ENCODE measurements at regions not wholly inside any gene's neighbourhood (a gene's known extent, or its start where the extent isn't known, plus 50 kb on each side); places are given as distances from the start of the nearest gene placed in this dataset.

DNA sequence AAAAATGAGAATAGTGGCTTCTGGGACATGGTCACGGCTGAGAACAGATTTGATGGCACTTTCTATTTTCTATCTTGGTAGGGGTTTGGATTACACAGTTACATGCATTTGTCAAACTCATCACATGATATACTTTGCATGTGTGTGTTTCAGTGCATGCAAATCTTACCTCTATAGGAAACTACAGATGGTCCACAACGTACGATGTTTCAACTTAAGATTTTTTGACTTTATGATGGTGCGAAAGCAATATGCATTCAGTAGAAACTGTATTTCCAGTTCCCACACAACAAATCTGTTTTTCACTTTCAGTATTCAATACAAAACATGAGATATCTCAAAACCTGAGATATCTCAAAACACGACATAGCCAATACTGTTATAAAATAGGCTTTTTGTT is 231.8 kb upstream of the SPTLC3 start:
- Histone ChIP-seq H3K4me1 (no peaks in the 10 kb centered on the region), H3K27ac (no peak overlapping the region), H3K4me3 (no peak overlapping the region), H3K9me3 (peaks cover 0 to 4% (median 0%) of the 10 kb centered on the region in 4 donors), H3K27me3 (no peaks in the 10 kb centered on the region), H3K36me3 (no peaks in the 10 kb centered on the region)
- TF ChIP-seq POLR2A (IDR thresholded peaks at IDR 0.05) (no peak), EP300 (IDR thresholded peaks at IDR 0.05) (no peak)
- TF ChIP-seq, protein P1, sequence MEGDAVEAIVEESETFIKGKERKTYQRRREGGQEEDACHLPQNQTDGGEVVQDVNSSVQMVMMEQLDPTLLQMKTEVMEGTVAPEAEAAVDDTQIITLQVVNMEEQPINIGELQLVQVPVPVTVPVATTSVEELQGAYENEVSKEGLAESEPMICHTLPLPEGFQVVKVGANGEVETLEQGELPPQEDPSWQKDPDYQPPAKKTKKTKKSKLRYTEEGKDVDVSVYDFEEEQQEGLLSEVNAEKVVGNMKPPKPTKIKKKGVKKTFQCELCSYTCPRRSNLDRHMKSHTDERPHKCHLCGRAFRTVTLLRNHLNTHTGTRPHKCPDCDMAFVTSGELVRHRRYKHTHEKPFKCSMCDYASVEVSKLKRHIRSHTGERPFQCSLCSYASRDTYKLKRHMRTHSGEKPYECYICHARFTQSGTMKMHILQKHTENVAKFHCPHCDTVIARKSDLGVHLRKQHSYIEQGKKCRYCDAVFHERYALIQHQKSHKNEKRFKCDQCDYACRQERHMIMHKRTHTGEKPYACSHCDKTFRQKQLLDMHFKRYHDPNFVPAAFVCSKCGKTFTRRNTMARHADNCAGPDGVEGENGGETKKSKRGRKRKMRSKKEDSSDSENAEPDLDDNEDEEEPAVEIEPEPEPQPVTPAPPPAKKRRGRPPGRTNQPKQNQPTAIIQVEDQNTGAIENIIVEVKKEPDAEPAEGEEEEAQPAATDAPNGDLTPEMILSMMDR (IDR thresholded peaks at IDR 0.05), result no peak
- no peak for DNase-seq (ENCODE audit: low spot score in 2 of 2)
- WGBS, 2 donors, result 93 to 95% methylated on average over 5 of the region's 5 CpGs

DNA sequence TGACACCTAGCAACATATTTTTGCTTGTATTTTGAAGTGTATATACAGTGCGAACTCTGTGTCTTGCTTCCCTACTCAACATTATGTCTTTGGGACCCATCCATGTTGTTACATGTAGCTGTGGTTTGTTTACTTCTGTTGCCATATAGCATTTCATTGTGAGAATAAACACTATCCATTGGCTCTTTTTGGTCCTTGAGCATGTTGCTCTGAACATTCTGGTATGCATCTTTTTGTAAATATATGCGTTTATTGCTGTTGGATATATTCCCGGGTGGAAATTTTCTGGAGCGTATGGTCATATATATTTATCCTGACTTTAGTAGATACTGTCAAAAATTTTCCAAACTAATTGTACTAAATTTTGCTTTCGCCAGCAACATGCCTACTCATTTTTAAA is 222.5 kb upstream of the SPTLC3 start:
- Histone ChIP-seq H3K27ac (no peak overlapping the region), H3K9me3 (peaks cover 0 to 5% (median 0%) of the 10 kb centered on the region in 4 donors), H3K36me3 (no peaks in the 10 kb centered on the region), H3K27me3 (no peaks in the 10 kb centered on the region), H3K4me3 (no peak overlapping the region), H3K4me1 (no peaks in the 10 kb centered on the region)
- TF ChIP-seq, protein P1 (IDR thresholded peaks at IDR 0.05), result no peak
- TF ChIP-seq EP300 (IDR thresholded peaks at IDR 0.05) (no peak), POLR2A (IDR thresholded peaks at IDR 0.05) (no peak)
- DNase-seq (ENCODE audit: low spot score in 2 of 2), result no peak
- WGBS, 2 donors, result 80 to 92% methylated on average over 5 of the region's 5 CpGs

DNA sequence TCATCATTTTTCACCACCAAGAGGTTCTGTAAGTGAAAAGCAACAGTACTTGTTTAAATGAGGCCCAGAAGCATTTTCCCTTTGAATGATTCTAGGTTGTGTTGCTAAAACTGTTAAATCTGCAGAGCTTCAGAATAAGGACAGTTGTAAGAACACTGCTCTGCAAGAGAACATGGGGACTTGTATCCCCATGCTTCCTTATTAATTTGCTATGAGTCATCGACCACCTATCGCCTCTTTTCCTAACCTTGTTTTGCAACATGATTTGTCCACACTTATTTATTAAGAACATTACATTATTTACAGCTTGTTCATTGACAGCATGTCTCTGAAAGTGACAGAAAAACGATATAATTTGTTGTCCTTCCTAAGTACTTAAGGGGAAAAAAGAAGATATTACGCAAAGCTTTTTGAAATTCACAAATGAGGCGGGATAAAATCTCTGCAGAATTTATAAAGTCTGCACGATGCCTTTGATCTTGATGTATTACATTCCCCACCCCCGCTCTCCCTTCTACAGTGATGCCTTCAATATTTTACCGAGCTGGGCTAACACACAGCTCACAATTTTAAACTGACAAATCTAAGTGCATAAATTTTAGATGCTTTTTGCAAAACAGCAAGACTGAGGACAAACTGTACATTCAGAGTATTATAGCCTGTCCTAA is 220.0 kb upstream of the SPTLC3 start:
- TF ChIP-seq POLR2A (IDR thresholded peaks at IDR 0.05) (no peak), EP300 (IDR thresholded peaks at IDR 0.05) (no peak)
- TF ChIP-seq, protein P1 (IDR thresholded peaks at IDR 0.05), result no peak
- WGBS, 2 donors, result 76 to 80% methylated on average over 8 of the region's 8 CpGs
- H3K27ac ChIP-seq, result no peak overlapping the region
- no peak overlapping the region for H3K4me3 ChIP-seq
- H3K27me3 ChIP-seq, result no peaks in the 10 kb centered on the region
- H3K36me3 ChIP-seq, result no peaks in the 10 kb centered on the region
- no peak for DNase-seq (ENCODE audit: low spot score in 2 of 2)
- H3K9me3 ChIP-seq, result no peaks in the 10 kb centered on the region
- H3K4me1 ChIP-seq, result no peaks in the 10 kb centered on the region

DNA sequence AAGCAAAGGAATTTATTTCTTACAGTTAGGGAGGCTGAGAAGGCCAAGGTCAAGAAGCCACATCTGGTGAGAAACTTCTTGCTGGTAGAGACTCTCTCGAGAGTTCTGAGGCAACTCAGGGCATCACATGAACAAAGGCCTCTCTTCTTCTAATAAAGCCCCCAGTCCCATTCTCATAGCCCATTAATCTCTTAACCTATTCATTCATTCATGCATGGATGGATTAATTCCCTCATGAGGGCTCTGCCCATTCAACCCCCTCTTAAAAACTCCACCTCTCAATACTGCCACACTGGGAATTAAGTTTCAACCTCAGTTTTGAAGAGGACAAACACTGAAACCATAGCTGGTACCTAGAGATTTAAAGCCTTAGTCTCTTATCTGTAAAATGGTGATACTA is 217.9 kb upstream of the SPTLC3 start:
- DNase-seq (ENCODE audit: low spot score in 2 of 2), result no peak
- WGBS, 2 donors, result 73 to 81% methylated on average over 1 of the region's 1 CpG
- H3K9me3 ChIP-seq, result no peaks in the 10 kb centered on the region
- no peaks in the 10 kb centered on the region for H3K36me3 ChIP-seq
- no peaks in the 10 kb centered on the region for H3K4me1 ChIP-seq
- no peak overlapping the region for H3K4me3 ChIP-seq
- H3K27ac ChIP-seq, result no peak overlapping the region
- no peak for TF ChIP-seq POLR2A (IDR thresholded peaks at IDR 0.05)
- TF ChIP-seq EP300 (IDR thresholded peaks at IDR 0.05), result no peak
- TF ChIP-seq, protein P1 (IDR thresholded peaks at IDR 0.05), result no peak
- H3K27me3 ChIP-seq, result no peaks in the 10 kb centered on the region

DNA sequence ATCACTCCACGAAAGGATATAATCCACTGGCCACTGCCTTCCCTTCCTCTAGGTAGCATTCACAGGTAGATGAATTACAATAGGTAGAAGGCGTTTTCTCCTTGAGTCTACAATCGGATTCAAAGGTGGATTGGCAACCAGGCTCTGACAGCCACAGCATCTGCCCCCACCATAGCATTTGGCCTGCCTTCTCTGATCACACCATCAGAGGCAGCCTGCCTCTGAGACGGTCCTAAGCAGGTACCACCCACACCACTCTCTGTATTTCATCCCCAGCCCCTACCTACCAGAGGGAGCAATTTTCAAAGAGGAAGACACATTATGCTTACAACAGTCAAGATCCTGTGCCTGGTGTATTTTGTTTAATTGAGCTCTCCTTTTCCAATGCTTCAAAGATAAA is 210.5 kb upstream of the SPTLC3 start:
- no peaks in the 10 kb centered on the region for H3K27me3 ChIP-seq
- H3K27ac ChIP-seq, result no peak overlapping the region
- H3K4me1 ChIP-seq, result no peaks in the 10 kb centered on the region
- 67 to 82% methylated on average over 4 of the region's 4 CpGs for WGBS, 2 donors
- H3K36me3 ChIP-seq, result no peaks in the 10 kb centered on the region
- no peak for DNase-seq (ENCODE audit: low spot score in 2 of 2)
- no peaks in the 10 kb centered on the region for H3K9me3 ChIP-seq
- H3K4me3 ChIP-seq, result no peak overlapping the region
- TF ChIP-seq, protein P1 (IDR thresholded peaks at IDR 0.05), result no peak
- TF ChIP-seq EP300 (IDR thresholded peaks at IDR 0.05), result no peak
- no peak for TF ChIP-seq POLR2A (IDR thresholded peaks at IDR 0.05)

Data from tibial nerve (tissue), 4 donors.